ENCODE measurements at regions not wholly inside any gene's neighbourhood (a gene's known extent, or its start where the extent isn't known, plus 50 kb on each side); places are given as distances from the start of the nearest gene placed in this dataset.

GRCh38 chr6:166834049-166834448 is 122.3 kb downstream of the RNASET2 start:
- H3K27ac ChIP-seq (ENCODE audit: low read depth in 1 of 2, low read length in 2 of 2): no peak overlapping the region
- intact Hi-C loops (cut with DNase I): no loop called here
- H3K27me3 ChIP-seq (ENCODE audit: control insufficient read depth in 1 of 2, insufficient read depth in 2 of 2, low read length in 1 of 2): no peaks in the 10 kb centered on the region
- H3K4me1 ChIP-seq (ENCODE audit: control insufficient read depth in 1 of 2, insufficient read depth in 2 of 2, low read length in 2 of 2): no peaks in the 10 kb centered on the region
- ATAC-seq (ENCODE audit: low FRiP score) (no peak), DNase-seq (no peak)
- WGBS, 2 donors: 86 to 87% methylated on average over 4 of the region's 4 CpGs
- H3K4me3 ChIP-seq (ENCODE audit: low read length in 2 of 2): no peak overlapping the region
- H3K9me3 ChIP-seq (ENCODE audit: control insufficient read depth, low read length): no peaks in the 10 kb centered on the region
- H3K36me3 ChIP-seq (ENCODE audit: control insufficient read depth in 1 of 2, insufficient read depth in 2 of 2, low read length in 1 of 2): no peaks in the 10 kb centered on the region

DNA sequence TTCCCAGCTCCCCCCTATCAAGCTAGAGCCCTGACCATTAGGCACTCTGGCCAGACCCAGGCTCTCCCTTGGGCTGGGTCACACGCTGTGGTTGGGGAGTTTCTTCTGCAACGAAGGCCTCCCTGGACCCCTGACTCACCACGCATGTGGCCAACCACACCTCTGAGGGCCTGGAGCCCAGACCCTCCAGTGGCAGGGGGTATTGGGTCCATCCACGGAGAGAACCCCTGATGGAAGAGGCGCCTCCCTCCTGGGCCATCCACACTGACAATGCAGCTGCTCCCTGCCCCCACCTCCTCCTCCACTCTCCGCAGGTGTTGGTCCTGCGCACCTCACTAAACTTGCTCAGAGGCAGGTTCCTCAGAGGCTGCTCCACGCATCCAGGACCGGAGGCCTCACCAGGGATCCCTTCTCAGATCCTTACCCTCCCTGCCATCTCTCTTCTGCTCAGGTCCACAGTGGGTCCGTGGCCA is 125.4 kb downstream of the RNASET2 start:
- H3K27me3 ChIP-seq (ENCODE audit: control insufficient read depth in 1 of 2, insufficient read depth in 2 of 2, low read length in 1 of 2): no peaks in the 10 kb centered on the region
- H3K4me3 ChIP-seq (ENCODE audit: low read length in 2 of 2): no peak overlapping the region
- H3K4me1 ChIP-seq (ENCODE audit: control insufficient read depth in 1 of 2, insufficient read depth in 2 of 2, low read length in 2 of 2): no peaks in the 10 kb centered on the region
- WGBS, 2 donors: 90 to 93% methylated on average over 10 of the region's 10 CpGs
- H3K27ac ChIP-seq (ENCODE audit: low read depth in 1 of 2, low read length in 2 of 2): no peak overlapping the region
- H3K36me3 ChIP-seq (ENCODE audit: control insufficient read depth in 1 of 2, insufficient read depth in 2 of 2, low read length in 1 of 2): no peaks in the 10 kb centered on the region
- H3K9me3 ChIP-seq (ENCODE audit: control insufficient read depth, low read length): no peaks in the 10 kb centered on the region
- DNase-seq: no peak
- no peak for ATAC-seq (ENCODE audit: low FRiP score)
- intact Hi-C loops (cut with DNase I): no loop called here

DNA sequence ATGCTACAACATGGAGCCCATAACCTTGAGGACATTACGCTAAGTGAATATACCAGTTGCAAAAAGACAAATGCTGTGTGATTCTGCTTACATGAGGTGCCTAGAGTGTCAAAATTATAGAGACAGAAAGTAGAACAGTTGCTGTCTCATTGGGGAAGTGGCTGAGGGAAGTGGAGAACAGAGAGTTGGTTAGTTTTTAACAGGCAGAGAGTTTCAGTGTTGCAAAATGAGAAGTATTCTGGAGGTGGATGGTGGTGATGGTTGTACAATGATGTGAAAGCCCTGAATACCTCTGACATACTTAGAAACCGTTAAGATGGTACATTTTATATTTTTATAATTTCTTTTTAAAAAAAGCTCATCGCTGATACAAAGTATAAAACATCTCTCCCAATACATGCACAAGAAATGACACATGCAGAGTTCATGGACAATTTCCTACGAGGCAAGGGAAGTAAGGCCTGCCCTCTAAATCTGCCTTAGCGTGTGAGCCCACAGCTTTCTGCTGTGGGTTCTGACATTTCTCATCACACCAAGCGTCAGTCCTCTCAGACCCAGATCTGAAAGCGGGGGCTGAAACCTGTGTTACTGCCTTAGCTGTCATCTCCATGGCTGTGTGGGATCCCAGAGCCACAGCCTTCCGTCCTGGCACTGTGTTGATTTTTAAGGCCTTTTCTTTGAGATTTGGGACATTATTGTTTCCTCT is 126.0 kb downstream of the RNASET2 start:
- H3K4me3 ChIP-seq (ENCODE audit: low read length in 2 of 2): no peak overlapping the region
- H3K9me3 ChIP-seq (ENCODE audit: control insufficient read depth, low read length): no peaks in the 10 kb centered on the region
- H3K27ac ChIP-seq (ENCODE audit: low read depth in 1 of 2, low read length in 2 of 2): no peak overlapping the region
- no peaks in the 10 kb centered on the region for H3K36me3 ChIP-seq (ENCODE audit: control insufficient read depth in 1 of 2, insufficient read depth in 2 of 2, low read length in 1 of 2)
- intact Hi-C loops (cut with DNase I): no loop called here
- 80 to 83% methylated on average over 8 of the region's 8 CpGs for WGBS, 2 donors
- DNase-seq (no peak), ATAC-seq (ENCODE audit: low FRiP score) (no peak)
- no peaks in the 10 kb centered on the region for H3K27me3 ChIP-seq (ENCODE audit: control insufficient read depth in 1 of 2, insufficient read depth in 2 of 2, low read length in 1 of 2)
- no peaks in the 10 kb centered on the region for H3K4me1 ChIP-seq (ENCODE audit: control insufficient read depth in 1 of 2, insufficient read depth in 2 of 2, low read length in 2 of 2)

- H3K36me3 ChIP-seq (ENCODE audit: control insufficient read depth in 1 of 2, insufficient read depth in 2 of 2, low read length in 1 of 2): no peaks in the 10 kb centered on the region
- no peaks in the 10 kb centered on the region for H3K9me3 ChIP-seq (ENCODE audit: control insufficient read depth, low read length)
- ATAC-seq (ENCODE audit: low FRiP score) (no peak), DNase-seq (no peak)
- intact Hi-C loops (cut with DNase I): no loop called here
- 74 to 78% methylated on average over 6 of the region's 6 CpGs for WGBS, 2 donors
- H3K4me3 ChIP-seq (ENCODE audit: low read length in 2 of 2): no peak overlapping the region
- H3K27me3 ChIP-seq (ENCODE audit: control insufficient read depth in 1 of 2, insufficient read depth in 2 of 2, low read length in 1 of 2): no peaks in the 10 kb centered on the region
- no peak overlapping the region for H3K27ac ChIP-seq (ENCODE audit: low read depth in 1 of 2, low read length in 2 of 2)
- no peaks in the 10 kb centered on the region for H3K4me1 ChIP-seq (ENCODE audit: control insufficient read depth in 1 of 2, insufficient read depth in 2 of 2, low read length in 2 of 2)
Measured at GRCh38 chr6:166826264-166826663, 130.1 kb downstream of the RNASET2 start.

- DNase-seq (no peak), ATAC-seq (ENCODE audit: low FRiP score) (no peak)
- no peak overlapping the region for H3K4me3 ChIP-seq (ENCODE audit: low read length in 2 of 2)
- no peaks in the 10 kb centered on the region for H3K9me3 ChIP-seq (ENCODE audit: control insufficient read depth, low read length)
- H3K4me1 ChIP-seq (ENCODE audit: control insufficient read depth in 1 of 2, insufficient read depth in 2 of 2, low read length in 2 of 2): no peaks in the 10 kb centered on the region
- 45% methylated on average over 6 of the region's 6 CpGs for WGBS, 2 donors
- intact Hi-C loops (cut with DNase I): no loop called here
- H3K27me3 ChIP-seq (ENCODE audit: control insufficient read depth in 1 of 2, insufficient read depth in 2 of 2, low read length in 1 of 2): no peaks in the 10 kb centered on the region
- H3K27ac ChIP-seq (ENCODE audit: low read depth in 1 of 2, low read length in 2 of 2): no peak overlapping the region
- H3K36me3 ChIP-seq (ENCODE audit: control insufficient read depth in 1 of 2, insufficient read depth in 2 of 2, low read length in 1 of 2): no peaks in the 10 kb centered on the region
Measured at GRCh38 chr6:166825553-166826145, 130.7 kb downstream of the RNASET2 start.

DNA sequence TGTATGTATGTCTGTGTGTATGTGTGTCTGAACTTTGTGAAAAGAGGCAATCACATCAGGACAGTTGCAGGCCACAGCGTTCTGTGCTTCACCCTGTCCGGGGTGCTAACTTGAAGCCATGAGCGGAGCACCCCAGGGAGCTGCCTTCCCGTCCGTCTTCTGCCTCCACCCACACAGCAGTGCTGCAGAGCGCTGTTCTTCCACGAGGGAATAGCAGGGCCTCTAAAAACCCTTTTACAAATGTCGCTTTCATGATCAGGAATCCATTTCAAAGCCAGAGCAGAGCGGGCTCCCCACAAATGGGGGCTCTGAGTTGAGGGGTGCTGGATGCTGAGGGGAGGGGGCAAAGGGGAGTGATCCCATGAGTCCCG is 131.5 kb downstream of the RNASET2 start:
- H3K4me1 ChIP-seq (ENCODE audit: control insufficient read depth in 1 of 2, insufficient read depth in 2 of 2, low read length in 2 of 2): no peaks in the 10 kb centered on the region
- no peaks in the 10 kb centered on the region for H3K36me3 ChIP-seq (ENCODE audit: control insufficient read depth in 1 of 2, insufficient read depth in 2 of 2, low read length in 1 of 2)
- H3K27me3 ChIP-seq (ENCODE audit: control insufficient read depth in 1 of 2, insufficient read depth in 2 of 2, low read length in 1 of 2): no peaks in the 10 kb centered on the region
- H3K9me3 ChIP-seq (ENCODE audit: control insufficient read depth, low read length): no peaks in the 10 kb centered on the region
- intact Hi-C loops (cut with DNase I): no loop called here
- no peak overlapping the region for H3K27ac ChIP-seq (ENCODE audit: low read depth in 1 of 2, low read length in 2 of 2)
- H3K4me3 ChIP-seq (ENCODE audit: low read length in 2 of 2): no peak overlapping the region
- ATAC-seq (ENCODE audit: low FRiP score) (no peak), DNase-seq (no peak)
- 59 to 64% methylated on average over 10 of the region's 10 CpGs for WGBS, 2 donors

DNA sequence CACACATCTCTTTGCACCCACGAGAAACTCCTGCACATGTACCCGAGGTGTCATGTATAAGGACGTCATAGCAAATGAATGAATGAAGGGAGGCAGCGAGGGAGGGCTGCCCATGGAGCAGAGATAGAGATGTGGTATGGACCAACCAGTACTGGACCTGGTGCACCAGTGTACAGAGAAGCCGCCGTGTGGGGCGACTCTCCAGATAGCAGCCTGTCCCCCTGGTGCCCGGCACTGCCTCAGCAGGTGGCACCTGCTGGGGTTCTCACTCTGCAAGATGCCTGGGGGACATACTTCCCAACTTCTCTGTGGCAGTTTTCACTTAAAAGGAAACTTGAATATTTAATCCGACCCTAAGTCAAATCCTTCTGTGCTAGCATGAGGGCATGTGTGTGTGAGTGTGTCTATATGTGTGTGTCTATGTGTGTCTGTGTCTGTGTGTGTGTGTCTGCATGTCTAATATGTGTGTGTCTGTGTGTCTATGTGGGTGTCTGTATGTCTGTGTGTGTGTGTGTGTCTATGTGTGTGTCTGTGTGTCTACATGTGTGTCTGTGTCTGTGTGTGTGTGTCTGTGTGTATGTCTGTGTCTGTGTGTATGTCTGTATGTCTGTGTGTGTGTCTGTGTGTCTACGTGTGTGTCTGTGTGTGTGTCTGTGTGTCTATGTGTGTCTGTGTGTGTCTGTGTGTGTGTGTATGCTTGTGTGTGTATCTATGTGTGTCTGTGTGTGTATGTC is 132.0 kb downstream of the RNASET2 start:
- no peak for ATAC-seq (ENCODE audit: low FRiP score)
- H3K4me1 ChIP-seq (ENCODE audit: control insufficient read depth in 1 of 2, insufficient read depth in 2 of 2, low read length in 2 of 2): no peaks in the 10 kb centered on the region
- DNase-seq: no peak
- no peaks in the 10 kb centered on the region for H3K36me3 ChIP-seq (ENCODE audit: control insufficient read depth in 1 of 2, insufficient read depth in 2 of 2, low read length in 1 of 2)
- no peak overlapping the region for H3K4me3 ChIP-seq (ENCODE audit: low read length in 2 of 2)
- intact Hi-C loops (cut with DNase I): no loop called here
- no peak overlapping the region for H3K27ac ChIP-seq (ENCODE audit: low read depth in 1 of 2, low read length in 2 of 2)
- WGBS, 2 donors: 84 to 86% methylated on average over 10 of the region's 10 CpGs
- H3K27me3 ChIP-seq (ENCODE audit: control insufficient read depth in 1 of 2, insufficient read depth in 2 of 2, low read length in 1 of 2): no peaks in the 10 kb centered on the region
- H3K9me3 ChIP-seq (ENCODE audit: control insufficient read depth, low read length): no peaks in the 10 kb centered on the region

DNA sequence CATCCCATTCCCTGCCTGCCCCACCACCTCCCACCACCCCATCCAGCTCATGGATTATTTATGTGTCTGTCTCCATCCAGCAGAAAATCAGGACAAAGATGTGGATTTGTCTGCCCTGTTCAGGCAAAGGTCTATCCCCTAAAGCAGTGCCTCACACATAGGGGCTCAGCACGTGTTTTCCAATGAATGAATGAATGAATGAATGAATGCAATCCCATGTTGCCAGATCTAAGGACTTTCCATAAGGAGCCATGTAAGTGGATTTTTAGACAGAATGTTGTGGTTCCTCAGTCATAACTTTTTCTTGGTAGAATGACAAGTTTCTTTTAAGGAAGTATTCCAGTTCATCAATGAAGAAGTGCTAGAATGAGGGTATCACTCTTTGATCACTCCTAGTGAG is 133.7 kb downstream of the RNASET2 start:
- no peaks in the 10 kb centered on the region for H3K27me3 ChIP-seq (ENCODE audit: control insufficient read depth in 1 of 2, insufficient read depth in 2 of 2, low read length in 1 of 2)
- H3K36me3 ChIP-seq (ENCODE audit: control insufficient read depth in 1 of 2, insufficient read depth in 2 of 2, low read length in 1 of 2): no peaks in the 10 kb centered on the region
- intact Hi-C loops (cut with DNase I): no loop called here
- no peaks in the 10 kb centered on the region for H3K9me3 ChIP-seq (ENCODE audit: control insufficient read depth, low read length)
- H3K4me1 ChIP-seq (ENCODE audit: control insufficient read depth in 1 of 2, insufficient read depth in 2 of 2, low read length in 2 of 2): no peaks in the 10 kb centered on the region
- H3K27ac ChIP-seq (ENCODE audit: low read depth in 1 of 2, low read length in 2 of 2): no peak overlapping the region
- no peak for ATAC-seq (ENCODE audit: low FRiP score)
- no peak overlapping the region for H3K4me3 ChIP-seq (ENCODE audit: low read length in 2 of 2)
- no peak for DNase-seq
- 64 to 73% methylated on average over 1 of the region's 1 CpG for WGBS, 2 donors

GRCh38 chr6:166820483-166820882 is 135.9 kb downstream of the RNASET2 start:
- WGBS, 2 donors: 85 to 87% methylated on average over 1 of the region's 1 CpG
- Histone ChIP-seq H3K27me3 (ENCODE audit: control insufficient read depth in 1 of 2, insufficient read depth in 2 of 2, low read length in 1 of 2) (no peaks in the 10 kb centered on the region), H3K9me3 (ENCODE audit: control insufficient read depth, low read length) (no peaks in the 10 kb centered on the region), H3K4me3 (ENCODE audit: low read length in 2 of 2) (no peak overlapping the region), H3K36me3 (ENCODE audit: control insufficient read depth in 1 of 2, insufficient read depth in 2 of 2, low read length in 1 of 2) (no peaks in the 10 kb centered on the region), H3K27ac (ENCODE audit: low read depth in 1 of 2, low read length in 2 of 2) (no peak overlapping the region), H3K4me1 (ENCODE audit: control insufficient read depth in 1 of 2, insufficient read depth in 2 of 2, low read length in 2 of 2) (no peaks in the 10 kb centered on the region)
- DNase-seq (no peak), ATAC-seq (ENCODE audit: low FRiP score) (no peak)
- intact Hi-C loops (cut with DNase I): no loop called here

Measured in aorta (tissue), 5 donors.